Hematopoietic multipotent progenitor cell treated with erythropoietin and hydrocortisone succinate and interleukin-3 and kit ligand, for 4 days (in vitro differentiated cells): ENCODE measurements at regions not wholly inside any gene's neighbourhood (a gene's known extent, or its start where the extent isn't known, plus 50 kb on each side); places are given as distances from the start of the nearest gene placed in this dataset.

Experiments
- DNase-seq: peaks from one replicate; pipeline ENCODE4 v3.0.0-alpha.2; 2015

- no peak for DNase-seq
These were observed 1228.2 kb upstream of the CITED2 start for GRCh38 chr6:140602431-140603248.

DNA sequence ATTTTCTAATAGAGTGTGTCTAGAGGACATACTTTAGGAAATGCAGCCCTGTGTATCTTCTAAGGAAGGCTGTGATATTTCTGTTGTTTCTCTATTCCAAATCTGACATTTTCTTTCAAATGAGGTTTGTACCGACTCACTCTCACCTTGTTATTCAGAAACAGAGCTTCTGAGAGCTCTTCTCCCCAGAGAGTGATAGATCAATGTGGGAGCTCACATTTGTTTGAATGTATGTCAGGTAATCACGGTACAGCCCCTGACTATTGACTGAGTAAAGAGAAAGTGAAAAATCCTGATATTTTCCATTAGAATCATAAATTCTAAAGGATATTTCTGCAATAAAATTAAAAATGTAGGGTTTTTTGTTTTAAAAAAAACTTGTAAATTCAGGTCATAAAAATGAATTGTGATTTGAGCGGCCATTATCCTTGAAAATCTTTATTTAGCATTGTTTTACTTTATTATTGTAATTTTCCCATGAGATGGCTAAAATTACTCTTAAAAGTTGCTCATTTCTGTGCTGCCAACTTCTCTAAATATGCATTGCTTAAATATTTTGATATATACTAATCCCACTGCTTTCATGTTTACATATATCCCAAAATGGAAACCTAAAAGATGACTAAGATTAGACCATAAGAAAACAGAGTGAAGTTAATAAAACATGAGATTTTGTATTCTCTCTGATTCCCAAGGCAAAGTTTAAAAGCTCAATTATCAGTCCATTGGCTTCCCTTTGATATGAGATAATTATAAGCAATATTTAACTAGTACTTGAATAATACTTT is 1226.8 kb upstream of the CITED2 start:
- no peak for DNase-seq

DNA sequence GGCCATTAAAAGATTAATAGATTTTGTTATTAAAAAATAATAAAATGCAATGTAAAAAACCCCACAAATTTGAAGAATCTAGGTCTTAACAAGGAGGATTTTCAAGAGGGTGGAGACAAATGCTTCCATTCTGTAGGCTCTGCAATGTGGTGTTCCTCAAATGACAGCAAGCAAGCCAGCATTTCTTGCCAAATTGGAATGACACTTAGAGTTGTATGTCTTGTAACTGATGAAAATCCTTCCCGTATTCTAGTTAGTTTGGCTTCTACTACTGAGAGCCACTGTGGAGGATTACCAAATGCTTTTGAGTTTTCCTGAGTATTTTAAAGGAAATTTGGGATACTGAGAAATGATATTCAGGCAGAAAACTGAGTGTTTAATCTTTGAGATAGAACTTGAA is 1225.5 kb upstream of the CITED2 start:
- DNase-seq = no peak

DNA sequence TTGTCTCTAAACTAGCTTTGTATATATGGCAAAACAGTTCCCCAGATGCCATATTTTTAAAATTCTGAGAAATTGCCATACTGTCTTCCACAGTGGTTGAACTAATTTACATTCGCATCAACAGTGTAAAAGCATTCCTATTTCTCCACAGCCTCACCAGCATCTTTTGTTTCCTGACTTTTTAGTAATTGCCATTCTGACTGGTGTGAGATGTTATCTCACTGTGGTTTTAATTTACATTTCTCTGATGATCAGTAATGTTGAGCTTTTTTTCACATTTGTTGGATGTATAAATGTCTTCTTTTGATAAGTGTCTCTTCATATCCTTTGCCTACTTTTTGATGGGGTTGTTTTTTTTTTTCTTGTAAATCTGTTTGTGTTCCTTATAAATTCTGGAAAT is 1222.7 kb upstream of the CITED2 start:
- no peak for DNase-seq

DNA sequence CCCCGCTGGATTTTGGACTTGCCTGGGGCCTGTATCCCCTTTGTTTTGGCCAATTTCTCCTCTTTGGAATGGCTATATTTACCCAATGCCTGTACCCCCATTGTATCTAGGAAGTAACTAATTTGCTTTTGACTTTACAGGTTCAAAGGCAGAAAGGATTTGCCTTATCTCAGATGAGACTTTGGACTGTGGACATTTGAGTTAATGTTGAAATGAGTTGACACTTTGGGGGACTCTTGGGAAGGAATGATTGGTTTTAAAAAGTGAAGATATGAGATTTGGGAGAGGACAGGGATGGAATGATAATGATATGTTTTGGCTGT is 1220.3 kb upstream of the CITED2 start:
- no peak for DNase-seq

DNA sequence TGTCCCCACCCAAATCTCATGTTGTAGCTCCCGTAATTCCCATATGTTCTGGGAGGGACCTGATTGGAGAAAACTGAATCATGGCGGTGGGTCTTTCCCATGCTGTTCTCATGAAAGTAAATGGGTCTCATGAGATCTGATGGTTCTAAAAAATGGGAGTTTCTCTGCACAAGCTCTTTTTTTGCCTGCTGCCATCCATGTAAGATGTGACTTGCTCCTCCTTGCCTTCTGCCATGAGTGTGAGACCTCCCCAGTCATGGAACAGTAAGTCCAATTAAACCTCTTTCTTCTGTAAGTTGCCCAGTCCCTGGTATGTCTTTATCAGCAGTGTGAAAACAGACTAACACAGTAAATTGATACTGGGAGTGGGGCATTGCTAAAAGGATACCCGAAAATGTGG is 1218.4 kb upstream of the CITED2 start:
- DNase-seq = no peak

DNA sequence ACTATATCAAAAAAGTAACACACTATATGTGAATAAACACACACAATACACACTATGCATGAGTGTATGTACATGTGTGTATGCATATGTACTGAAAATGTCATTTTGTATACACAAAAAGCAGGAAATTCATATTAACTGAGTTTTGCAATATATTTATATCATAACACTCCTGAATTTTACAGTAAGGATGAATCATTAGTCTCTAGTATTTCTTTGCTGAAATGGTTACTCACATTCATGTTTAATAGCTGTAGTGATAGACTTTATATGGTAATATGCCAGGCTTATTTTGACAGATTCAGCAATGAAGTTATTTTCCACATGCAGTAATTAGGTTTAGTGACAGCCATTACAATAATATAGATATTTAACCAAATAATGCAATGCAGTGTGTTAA is 1216.2 kb upstream of the CITED2 start:
- no peak for DNase-seq

- DNase-seq = no peak
These were observed 1212.1 kb upstream of the CITED2 start for GRCh38 chr6:140586426-140587061.

- peak; percentile 38 for DNase-seq
These were observed 1207.2 kb upstream of the CITED2 start for GRCh38 chr6:140581601-140582000.

- no peak for DNase-seq
These were observed 1205.5 kb upstream of the CITED2 start for GRCh38 chr6:140579918-140580317.

DNA sequence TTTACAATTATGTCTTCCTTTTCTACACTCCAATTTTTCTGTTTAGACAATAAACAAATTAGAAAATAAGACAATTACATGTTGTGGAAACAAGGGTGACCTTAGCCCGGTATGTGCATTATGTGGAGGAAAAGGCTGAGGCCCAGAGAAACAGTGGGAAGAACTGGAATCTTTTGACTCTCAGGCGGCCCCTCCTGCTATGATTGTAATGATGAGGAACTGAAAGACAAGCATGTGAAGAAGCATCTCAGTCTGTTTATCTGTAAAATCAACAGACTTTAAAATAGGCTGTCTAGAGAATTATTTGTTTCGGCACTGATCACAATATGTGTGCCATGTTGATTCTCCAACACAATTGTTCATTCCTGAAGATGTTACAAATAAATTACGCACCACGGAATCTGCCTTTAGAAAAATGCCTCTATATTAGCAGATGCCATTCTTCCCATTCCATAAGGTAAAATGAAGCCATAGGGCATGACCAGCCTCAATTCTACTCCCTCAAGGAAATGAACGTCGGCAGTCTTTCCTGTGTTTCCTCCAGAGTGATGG is 1201.6 kb upstream of the CITED2 start:
- no peak for DNase-seq

- no peak for DNase-seq
These were observed 1198.4 kb upstream of the CITED2 start for GRCh38 chr6:140572867-140573266.

DNA sequence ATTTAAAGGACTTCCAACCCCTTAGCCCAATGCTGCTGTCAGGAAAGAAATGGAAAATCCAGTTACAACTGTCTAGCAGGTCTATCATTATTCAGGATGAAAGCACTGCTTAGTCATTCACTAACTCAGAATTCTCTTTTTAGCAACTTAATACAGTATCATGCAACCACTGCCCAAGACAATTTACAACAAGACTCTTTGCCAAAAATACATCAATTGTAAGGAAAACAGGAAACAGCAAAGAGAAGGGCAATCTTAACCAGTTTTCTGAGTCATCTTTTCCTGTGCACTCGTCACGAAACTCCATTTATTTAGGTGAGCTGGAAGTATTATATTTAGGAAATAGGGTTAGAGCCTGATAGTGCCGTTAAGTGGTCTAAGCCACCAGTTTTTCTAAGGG is 1197.7 kb upstream of the CITED2 start:
- peak; percentile 35 for DNase-seq

GRCh38 chr6:140571145-140571544 is 1196.7 kb upstream of the CITED2 start:
- DNase-seq = no peak

- DNase-seq = no peak
These were observed 1193.0 kb upstream of the CITED2 start for GRCh38 chr6:140567466-140567865.

GRCh38 chr6:140566781-140567277 is 1192.4 kb upstream of the CITED2 start:
- no peak for DNase-seq

DNA sequence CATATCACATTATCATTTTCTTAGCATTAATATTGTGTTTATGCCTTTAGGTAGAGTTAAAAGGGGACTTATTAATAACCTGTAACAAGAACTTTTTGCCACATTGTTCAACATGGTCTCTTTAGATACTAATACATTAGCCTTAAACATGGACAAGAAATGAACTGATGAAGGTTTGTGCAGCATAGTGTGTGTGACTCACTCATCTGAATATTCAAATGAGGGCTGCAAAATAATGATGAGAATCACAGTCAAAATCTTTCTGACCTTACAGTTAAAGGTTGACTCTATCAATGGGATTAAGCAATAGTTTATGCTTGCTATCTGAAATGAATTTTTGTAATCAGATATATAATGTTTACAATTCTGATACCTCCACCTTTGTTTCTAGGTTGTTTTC is 1189.3 kb upstream of the CITED2 start:
- no peak for DNase-seq

GRCh38 chr6:140561701-140562100 is 1187.3 kb upstream of the CITED2 start:
- no peak for DNase-seq

GRCh38 chr6:140560671-140561070 is 1186.2 kb upstream of the CITED2 start:
- DNase-seq = no peak

DNA sequence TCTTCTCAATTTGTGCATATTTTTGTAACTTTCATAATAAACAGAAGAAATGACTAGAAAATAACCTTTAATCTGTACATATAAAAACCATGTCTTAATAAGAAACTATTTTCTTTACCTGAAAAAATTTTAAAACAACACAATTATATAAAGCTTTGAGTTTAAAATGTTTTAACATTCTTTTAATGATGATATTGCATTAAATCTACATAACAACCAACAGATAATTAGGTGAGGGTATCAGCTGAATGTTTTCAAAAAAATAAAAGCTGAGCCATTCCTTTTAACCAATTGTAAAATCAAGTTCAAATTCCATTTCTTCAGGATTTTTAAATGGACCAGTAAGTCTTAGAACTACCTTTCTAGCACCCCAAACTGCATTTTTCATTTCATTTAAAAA is 1185.0 kb upstream of the CITED2 start:
- DNase-seq = no peak

GRCh38 chr6:140554421-140554820 is 1180.0 kb upstream of the CITED2 start:
- no peak for DNase-seq

- no peak for DNase-seq
These were observed 1173.9 kb upstream of the CITED2 start for GRCh38 chr6:140548366-140548765.

DNA sequence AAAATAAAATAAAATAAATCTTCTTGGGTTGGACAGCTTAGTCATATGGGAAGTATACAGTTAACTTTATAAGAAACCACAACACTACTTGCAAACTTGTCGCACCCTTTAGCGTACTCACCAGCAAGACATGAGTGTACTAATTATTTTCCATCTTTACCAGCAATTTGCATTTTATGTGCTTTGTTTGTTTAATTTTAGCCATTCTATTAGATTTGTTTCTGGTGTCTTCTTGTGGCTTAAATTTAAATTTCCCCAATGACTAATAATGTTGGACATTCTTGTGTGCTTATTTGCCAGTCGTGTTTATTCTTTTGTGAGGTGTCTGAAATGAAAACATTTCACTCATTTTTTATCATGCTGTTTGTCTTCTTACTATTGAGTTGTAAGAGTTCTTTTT is 1172.2 kb upstream of the CITED2 start:
- DNase-seq = no peak

DNA sequence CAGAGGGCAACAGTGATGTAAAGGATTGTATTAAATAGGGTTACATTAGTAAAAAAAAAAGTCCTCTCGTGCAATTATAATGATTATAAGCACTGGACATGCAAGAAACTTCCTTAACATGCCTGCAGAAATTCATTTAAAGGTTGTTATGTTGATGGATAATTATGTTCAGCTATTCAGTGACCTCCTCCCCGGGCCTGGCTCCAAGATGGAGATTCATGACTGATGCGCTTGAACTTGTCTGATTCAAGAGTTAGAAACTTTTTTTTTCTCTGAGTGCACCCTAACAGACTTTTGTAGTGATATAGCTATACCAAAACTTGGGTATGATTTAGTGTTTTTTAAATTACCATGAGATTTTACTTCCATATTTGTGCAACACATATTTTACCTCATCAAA is 1170.0 kb upstream of the CITED2 start:
- no peak for DNase-seq
